ENCODE measurements at regions not wholly inside any gene's neighbourhood (a gene's known extent, or its start where the extent isn't known, plus 50 kb on each side); places are given as distances from the start of the nearest gene placed in this dataset.

- Histone ChIP-seq H3K9me3 (ENCODE audit: control insufficient read depth in 3 of 3, low read length in 3 of 3) (no peaks in the 10 kb centered on the region), H3K4me3 (ENCODE audit: low read length in 3 of 3) (no peak overlapping the region), H3K36me3 (ENCODE audit: control insufficient read depth in 3 of 3, insufficient read depth in 3 of 3, low read length in 3 of 3) (no peaks in the 10 kb centered on the region), H3K9ac (ENCODE audit: low read depth in 1 of 3, low read length in 3 of 3) (no peak overlapping the region), H3K27ac (ENCODE audit: low read depth, low read length) (no peak overlapping the region), H3K4me1 (ENCODE audit: control insufficient read depth in 3 of 3, insufficient read depth in 3 of 3, low read length in 3 of 3) (peaks cover 12 to 30% (median 20%) of the 10 kb centered on the region in 3 donors), H3K27me3 (ENCODE audit: control insufficient read depth in 3 of 3, insufficient read depth in 3 of 3, low read length in 3 of 3) (no peaks in the 10 kb centered on the region)
Measured at GRCh38 chr5:148938522-148938882, 112.1 kb downstream of the ADRB2 start.

- Histone ChIP-seq H3K27ac (ENCODE audit: low read depth, low read length) (no peak overlapping the region), H3K9ac (ENCODE audit: low read depth in 1 of 3, low read length in 3 of 3) (no peak overlapping the region), H3K4me1 (ENCODE audit: control insufficient read depth in 3 of 3, insufficient read depth in 3 of 3, low read length in 3 of 3) (peaks cover 4 to 22% (median 11%) of the 10 kb centered on the region in 3 donors), H3K27me3 (ENCODE audit: control insufficient read depth in 3 of 3, insufficient read depth in 3 of 3, low read length in 3 of 3) (no peaks in the 10 kb centered on the region), H3K9me3 (ENCODE audit: control insufficient read depth in 3 of 3, low read length in 3 of 3) (no peaks in the 10 kb centered on the region), H3K36me3 (ENCODE audit: control insufficient read depth in 3 of 3, insufficient read depth in 3 of 3, low read length in 3 of 3) (no peaks in the 10 kb centered on the region), H3K4me3 (ENCODE audit: low read length in 3 of 3) (no peak overlapping the region)
Measured at GRCh38 chr5:148939676-148940075, 113.3 kb downstream of the ADRB2 start.

GRCh38 chr5:148941810-148942209, 115.4 kb downstream of the ADRB2 start:
- Histone ChIP-seq H3K9ac (ENCODE audit: low read depth in 1 of 3, low read length in 3 of 3) (no peak overlapping the region), H3K36me3 (ENCODE audit: control insufficient read depth in 3 of 3, insufficient read depth in 3 of 3, low read length in 3 of 3) (no peaks in the 10 kb centered on the region), H3K4me3 (ENCODE audit: low read length in 3 of 3) (no peak overlapping the region), H3K9me3 (ENCODE audit: control insufficient read depth in 3 of 3, low read length in 3 of 3) (no peaks in the 10 kb centered on the region), H3K27me3 (ENCODE audit: control insufficient read depth in 3 of 3, insufficient read depth in 3 of 3, low read length in 3 of 3) (no peaks in the 10 kb centered on the region), H3K27ac (ENCODE audit: low read depth, low read length) (no peak overlapping the region), H3K4me1 (ENCODE audit: control insufficient read depth in 3 of 3, insufficient read depth in 3 of 3, low read length in 3 of 3) (peaks cover 4 to 17% (median 7%) of the 10 kb centered on the region in 3 donors)

- Histone ChIP-seq H3K9ac (ENCODE audit: low read depth in 1 of 3, low read length in 3 of 3) (peak overlapping the region; percentile 71 to 85 (median 74)), H3K4me3 (ENCODE audit: low read length in 3 of 3) (peak overlapping the region in 2 of 3 donors; percentile 31 to 59), H3K27me3 (ENCODE audit: control insufficient read depth in 3 of 3, insufficient read depth in 3 of 3, low read length in 3 of 3) (no peaks in the 10 kb centered on the region), H3K36me3 (ENCODE audit: control insufficient read depth in 3 of 3, insufficient read depth in 3 of 3, low read length in 3 of 3) (no peaks in the 10 kb centered on the region), H3K4me1 (ENCODE audit: control insufficient read depth in 3 of 3, insufficient read depth in 3 of 3, low read length in 3 of 3) (peaks cover 21 to 31% (median 25%) of the 10 kb centered on the region in 3 donors), H3K27ac (ENCODE audit: low read depth, low read length) (peak overlapping the region; percentile 97), H3K9me3 (ENCODE audit: control insufficient read depth in 3 of 3, low read length in 3 of 3) (no peaks in the 10 kb centered on the region)
Measured at GRCh38 chr5:148949841-148950470, 112.9 kb downstream of the SH3TC2 start.

GRCh38 chr5:148950471-148950863, 112.4 kb downstream of the SH3TC2 start:
- Histone ChIP-seq H3K4me1 (ENCODE audit: control insufficient read depth in 3 of 3, insufficient read depth in 3 of 3, low read length in 3 of 3) (peaks cover 21 to 31% (median 25%) of the 10 kb centered on the region in 3 donors), H3K36me3 (ENCODE audit: control insufficient read depth in 3 of 3, insufficient read depth in 3 of 3, low read length in 3 of 3) (no peaks in the 10 kb centered on the region), H3K27me3 (ENCODE audit: control insufficient read depth in 3 of 3, insufficient read depth in 3 of 3, low read length in 3 of 3) (no peaks in the 10 kb centered on the region), H3K9me3 (ENCODE audit: control insufficient read depth in 3 of 3, low read length in 3 of 3) (no peaks in the 10 kb centered on the region), H3K27ac (ENCODE audit: low read depth, low read length) (peak overlapping the region; percentile 97), H3K4me3 (ENCODE audit: low read length in 3 of 3) (peak overlapping the region in 2 of 3 donors; percentile 31 to 59), H3K9ac (ENCODE audit: low read depth in 1 of 3, low read length in 3 of 3) (peak overlapping the region; percentile 71 to 85 (median 74))

- Histone ChIP-seq H3K36me3 (ENCODE audit: control insufficient read depth in 3 of 3, insufficient read depth in 3 of 3, low read length in 3 of 3) (no peaks in the 10 kb centered on the region), H3K9me3 (ENCODE audit: control insufficient read depth in 3 of 3, low read length in 3 of 3) (no peaks in the 10 kb centered on the region), H3K9ac (ENCODE audit: low read depth in 1 of 3, low read length in 3 of 3) (peak overlapping the region in 1 of 3 donors; percentile 74), H3K4me3 (ENCODE audit: low read length in 3 of 3) (no peak overlapping the region), H3K4me1 (ENCODE audit: control insufficient read depth in 3 of 3, insufficient read depth in 3 of 3, low read length in 3 of 3) (peaks cover 21 to 31% (median 25%) of the 10 kb centered on the region in 3 donors), H3K27me3 (ENCODE audit: control insufficient read depth in 3 of 3, insufficient read depth in 3 of 3, low read length in 3 of 3) (no peaks in the 10 kb centered on the region), H3K27ac (ENCODE audit: low read depth, low read length) (peak overlapping the region; percentile 97)
Measured at GRCh38 chr5:148950892-148951291, 112.0 kb downstream of the SH3TC2 start.

- Histone ChIP-seq H3K36me3 (ENCODE audit: control insufficient read depth in 3 of 3, insufficient read depth in 3 of 3, low read length in 3 of 3) (no peaks in the 10 kb centered on the region), H3K9ac (ENCODE audit: low read depth in 1 of 3, low read length in 3 of 3) (no peak overlapping the region), H3K4me1 (ENCODE audit: control insufficient read depth in 3 of 3, insufficient read depth in 3 of 3, low read length in 3 of 3) (peaks cover 21 to 31% (median 25%) of the 10 kb centered on the region in 3 donors), H3K4me3 (ENCODE audit: low read length in 3 of 3) (no peak overlapping the region), H3K27ac (ENCODE audit: low read depth, low read length) (no peak overlapping the region), H3K9me3 (ENCODE audit: control insufficient read depth in 3 of 3, low read length in 3 of 3) (no peaks in the 10 kb centered on the region), H3K27me3 (ENCODE audit: control insufficient read depth in 3 of 3, insufficient read depth in 3 of 3, low read length in 3 of 3) (no peaks in the 10 kb centered on the region)
Measured at GRCh38 chr5:148951612-148952011, 111.2 kb downstream of the SH3TC2 start.

GRCh38 chr5:148952097-148952867, 110.6 kb downstream of the SH3TC2 start:
- peaks cover 21 to 34% (median 25%) of the 10 kb centered on the region in 3 donors for H3K4me1 ChIP-seq (ENCODE audit: control insufficient read depth in 3 of 3, insufficient read depth in 3 of 3, low read length in 3 of 3)
- H3K27ac ChIP-seq (ENCODE audit: low read depth, low read length): no peak overlapping the region
- H3K9me3 ChIP-seq (ENCODE audit: control insufficient read depth in 3 of 3, low read length in 3 of 3): no peaks in the 10 kb centered on the region

GRCh38 chr5:148953711-148954110, 109.2 kb downstream of the SH3TC2 start:
- peaks cover 21 to 34% (median 25%) of the 10 kb centered on the region in 3 donors for H3K4me1 ChIP-seq (ENCODE audit: control insufficient read depth in 3 of 3, insufficient read depth in 3 of 3, low read length in 3 of 3)
- no peaks in the 10 kb centered on the region for H3K36me3 ChIP-seq (ENCODE audit: control insufficient read depth in 3 of 3, insufficient read depth in 3 of 3, low read length in 3 of 3)
- H3K9ac ChIP-seq (ENCODE audit: low read depth in 1 of 3, low read length in 3 of 3): no peak overlapping the region
- no peak overlapping the region for H3K4me3 ChIP-seq (ENCODE audit: low read length in 3 of 3)
- H3K27ac ChIP-seq (ENCODE audit: low read depth, low read length): no peak overlapping the region
- no peaks in the 10 kb centered on the region for H3K9me3 ChIP-seq (ENCODE audit: control insufficient read depth in 3 of 3, low read length in 3 of 3)
- H3K27me3 ChIP-seq (ENCODE audit: control insufficient read depth in 3 of 3, insufficient read depth in 3 of 3, low read length in 3 of 3): no peaks in the 10 kb centered on the region

More at GRCh38 chr5:148952097-148952867, 110.6 kb downstream of the SH3TC2 start:
- no peaks in the 10 kb centered on the region for H3K27me3 ChIP-seq (ENCODE audit: control insufficient read depth in 3 of 3, insufficient read depth in 3 of 3, low read length in 3 of 3)
- no peak overlapping the region for H3K4me3 ChIP-seq (ENCODE audit: low read length in 3 of 3)
- no peaks in the 10 kb centered on the region for H3K36me3 ChIP-seq (ENCODE audit: control insufficient read depth in 3 of 3, insufficient read depth in 3 of 3, low read length in 3 of 3)
- H3K9ac ChIP-seq (ENCODE audit: low read depth in 1 of 3, low read length in 3 of 3): no peak overlapping the region
